ENCODE measurements at regions not wholly inside any gene's neighbourhood (a gene's known extent, or its start where the extent isn't known, plus 50 kb on each side); places are given as distances from the start of the nearest gene placed in this dataset.

DNA sequence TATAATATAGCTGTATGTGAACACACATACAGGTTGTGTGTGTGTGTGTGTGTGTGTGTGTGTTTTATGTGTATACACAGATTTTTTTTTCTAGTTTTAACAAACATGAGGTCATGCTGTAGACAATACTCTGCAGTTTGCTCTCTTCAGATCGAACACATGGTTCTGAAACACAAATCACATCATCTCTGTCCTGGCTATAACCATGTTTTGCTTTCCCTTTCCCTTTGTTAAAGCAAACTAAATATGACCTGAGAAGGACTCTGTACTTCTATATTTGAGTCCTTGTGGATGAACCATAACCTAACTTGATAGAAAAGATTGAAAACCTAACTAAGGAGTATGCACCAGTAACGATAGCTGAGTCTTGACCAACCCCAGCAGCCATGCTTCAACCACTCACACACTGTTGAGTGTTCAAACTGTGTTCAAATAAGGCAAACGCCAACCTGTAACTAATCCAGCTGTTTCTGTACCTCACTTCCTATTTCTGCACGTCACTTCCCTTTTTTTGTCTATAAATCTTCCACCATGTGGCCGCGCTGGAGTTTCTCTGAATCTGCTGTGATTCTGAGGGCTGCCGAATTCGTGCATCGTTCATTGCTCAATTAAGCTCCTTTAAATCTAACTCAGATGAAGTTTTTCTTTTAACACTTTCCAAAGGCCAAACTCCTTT is 303.8 kb downstream of the HS3ST3B1 start:
- Histone ChIP-seq H3K9me3 (ENCODE audit: control insufficient read depth, insufficient read depth, low read length) (no peaks in the 10 kb centered on the region), H3K27ac (ENCODE audit: low read depth, low read length) (no peak overlapping the region), H3K4me3 (ENCODE audit: low read depth, low read length) (no peak overlapping the region), H3K27me3 (ENCODE audit: control insufficient read depth, insufficient read depth, low read length) (no peaks in the 10 kb centered on the region)
- no peak for TF ChIP-seq CTCF (IDR thresholded peaks at IDR 0.05; ENCODE audit: low read depth, low read length)
- no peak for DNase-seq (ENCODE audit: low read depth, low spot score)
- CTCF ChIA-PET, result no interaction called here
- POLR2A ChIA-PET, result no interaction called here

DNA sequence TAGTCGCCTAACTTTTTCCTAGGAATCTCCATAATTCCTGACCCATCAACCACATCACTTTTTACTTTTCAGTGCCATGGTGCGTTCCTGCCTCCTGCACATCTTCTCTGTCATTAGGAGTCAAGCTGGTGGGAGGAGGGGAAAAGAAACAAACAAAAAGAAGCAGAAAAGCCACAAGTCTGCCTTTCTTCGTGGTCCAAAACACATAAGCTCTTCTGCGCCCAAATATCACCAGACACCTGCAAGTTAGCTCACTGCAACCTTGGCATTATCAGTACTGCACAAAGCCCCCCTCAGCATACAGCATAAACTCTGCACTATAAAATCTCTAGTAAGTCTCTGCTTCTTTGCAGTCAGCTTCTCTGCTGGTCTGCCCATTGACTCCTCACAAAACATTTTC is 295.3 kb downstream of the HS3ST3B1 start:
- POLR2A ChIA-PET, result no interaction called here
- CTCF ChIA-PET, result no interaction called here
- no peaks in the 10 kb centered on the region for H3K9me3 ChIP-seq (ENCODE audit: control insufficient read depth, insufficient read depth, low read length)
- DNase-seq (ENCODE audit: low read depth, low spot score), result no peak
- no peak overlapping the region for H3K27ac ChIP-seq (ENCODE audit: low read depth, low read length)
- H3K27me3 ChIP-seq (ENCODE audit: control insufficient read depth, insufficient read depth, low read length), result no peaks in the 10 kb centered on the region
- H3K4me3 ChIP-seq (ENCODE audit: low read depth, low read length), result no peak overlapping the region
- no peak for TF ChIP-seq CTCF (IDR thresholded peaks at IDR 0.05; ENCODE audit: low read depth, low read length)

- no peak for TF ChIP-seq CTCF (IDR thresholded peaks at IDR 0.05; ENCODE audit: low read depth, low read length)
- Histone ChIP-seq H3K27ac (ENCODE audit: low read depth, low read length) (no peak overlapping the region), H3K9me3 (ENCODE audit: control insufficient read depth, insufficient read depth, low read length) (no peaks in the 10 kb centered on the region), H3K27me3 (ENCODE audit: control insufficient read depth, insufficient read depth, low read length) (no peaks in the 10 kb centered on the region), H3K4me3 (ENCODE audit: low read depth, low read length) (no peak overlapping the region)
- POLR2A ChIA-PET, result no interaction called here
- CTCF ChIA-PET, result no interaction called here
- no peak for DNase-seq (ENCODE audit: low read depth, low spot score)
These were observed 294.8 kb downstream of the HS3ST3B1 start for GRCh38 chr17:14595656-14596055.

DNA sequence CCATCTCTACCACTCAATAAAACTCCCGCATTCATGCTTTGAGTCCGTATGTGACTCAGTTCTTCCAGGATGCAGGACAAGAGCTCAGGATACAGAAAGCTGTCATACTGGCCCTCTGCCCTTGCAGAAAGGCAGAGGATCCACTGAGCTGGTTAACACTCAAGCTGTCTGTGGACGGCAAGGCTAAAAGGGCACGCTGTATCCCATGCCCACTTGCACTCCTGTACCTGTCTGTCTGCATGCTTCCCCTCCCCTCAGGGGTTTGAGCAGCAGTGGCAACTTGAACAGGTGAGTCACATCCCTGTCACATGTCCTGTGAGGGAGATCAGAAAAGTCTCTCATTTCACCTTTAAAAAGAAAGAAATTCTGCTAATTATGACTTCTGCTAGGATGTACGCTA is 293.8 kb downstream of the HS3ST3B1 start:
- Histone ChIP-seq H3K27ac (ENCODE audit: low read depth, low read length) (no peak overlapping the region), H3K27me3 (ENCODE audit: control insufficient read depth, insufficient read depth, low read length) (no peaks in the 10 kb centered on the region), H3K4me3 (ENCODE audit: low read depth, low read length) (no peak overlapping the region), H3K9me3 (ENCODE audit: control insufficient read depth, insufficient read depth, low read length) (no peaks in the 10 kb centered on the region)
- no peak for DNase-seq (ENCODE audit: low read depth, low spot score)
- TF ChIP-seq CTCF (IDR thresholded peaks at IDR 0.05; ENCODE audit: low read depth, low read length), result no peak
- POLR2A ChIA-PET, result no interaction called here
- CTCF ChIA-PET, result no interaction called here

DNA sequence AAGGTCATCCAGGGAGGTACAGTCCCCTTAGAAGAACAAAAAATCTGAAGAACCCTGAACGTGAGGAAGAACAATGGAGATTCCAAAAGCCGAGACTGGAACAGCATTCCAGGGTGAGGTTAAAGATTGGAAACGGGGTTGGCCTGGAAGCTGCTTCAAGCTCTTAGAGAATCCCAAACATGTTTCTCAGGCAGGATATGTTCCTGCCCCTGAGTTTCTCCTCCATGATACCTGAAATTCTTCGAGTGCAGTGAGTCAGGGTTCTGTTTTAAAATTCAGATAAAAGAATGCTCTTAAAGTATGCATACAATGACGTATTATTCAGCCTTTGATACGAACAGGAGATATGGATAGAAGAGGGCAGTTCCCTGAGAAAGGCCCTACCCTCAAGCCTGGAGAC is 293.1 kb downstream of the HS3ST3B1 start:
- TF ChIP-seq CTCF (IDR thresholded peaks at IDR 0.05; ENCODE audit: low read depth, low read length), result no peak
- Histone ChIP-seq H3K4me3 (ENCODE audit: low read depth, low read length) (no peak overlapping the region), H3K9me3 (ENCODE audit: control insufficient read depth, insufficient read depth, low read length) (no peaks in the 10 kb centered on the region), H3K27me3 (ENCODE audit: control insufficient read depth, insufficient read depth, low read length) (peaks cover 4% of the 10 kb centered on the region), H3K27ac (ENCODE audit: low read depth, low read length) (no peak overlapping the region)
- DNase-seq (ENCODE audit: low read depth, low spot score), result no peak
- ChIA-PET POLR2A (no interaction called here), CTCF (no interaction called here)
